Cardiac muscle cell (in vitro differentiated cells and primary cell): ENCODE measurements at regions not wholly inside any gene's neighbourhood (a gene's known extent, or its start where the extent isn't known, plus 50 kb on each side); places are given as distances from the start of the nearest gene placed in this dataset.

Experiments used
- DNase-seq, 2 donors: peaks; one replicate each; pipeline versions ENCODE4 v3.0.0 to v3.0.0-alpha.2; 2010 to 2017; ENCODE audit warnings: low read depth in 1 of 2, low spot score in 1 of 2
- H3K27ac ChIP-seq: fragments of 200-600 bp; sonication (generic); 2 replicates; pipeline ENCODE4 v1.5.1; 2016
- H3K27me3 ChIP-seq: fragments of 200-600 bp; sonication (generic); 2 replicates; pipeline ENCODE4 v1.6.0; 2016; ENCODE audit warnings: control low read depth
- H3K36me3 ChIP-seq: fragments of 200-600 bp; sonication (generic); 2 replicates; pipeline ENCODE4 v1.5.1; 2016; ENCODE audit warnings: control low read depth
- H3K4me1 ChIP-seq: fragments of 200-600 bp; sonication (generic); 2 replicates; pipeline ENCODE4 v1.8.1; 2017; ENCODE audit warnings: low read depth, mild to moderate bottlenecking, mixed run types
- H3K4me3 ChIP-seq: fragments of 200-600 bp; sonication (generic); 2 replicates; pipeline ENCODE4 v1.5.1; 2016; ENCODE audit warnings: mild to moderate bottlenecking
- H3K9me3 ChIP-seq: fragments of 200-600 bp; sonication (generic); 2 replicates; pipeline ENCODE4 v1.5.1; 2017; ENCODE audit warnings: low read depth, mild to moderate bottlenecking, control low read depth
- TF ChIP-seq, protein P1 (sequence below): IDR thresholded peaks from 2 replicates; pipeline ENCODE4 v1.5.1; 2012; ENCODE audit warnings: low read depth, mild to moderate bottlenecking, low read length

DNA sequence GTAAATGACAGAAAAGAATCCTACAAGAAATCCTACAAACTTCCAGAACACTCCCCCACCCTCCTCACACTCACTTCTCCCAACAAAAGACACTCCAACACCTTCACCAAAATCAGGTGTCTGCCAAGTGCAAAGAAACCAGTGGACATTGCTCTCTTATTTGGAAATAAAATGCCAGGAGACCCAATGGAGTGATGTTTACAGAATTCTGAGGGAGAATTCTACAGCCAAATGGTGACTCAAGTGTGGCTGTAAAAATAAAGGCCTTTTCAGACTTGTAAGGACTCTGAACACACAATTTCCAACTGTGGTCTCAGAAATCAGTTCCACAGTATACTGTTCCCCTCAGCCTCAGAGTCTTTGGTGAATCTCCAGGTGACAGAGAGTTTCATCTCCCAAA lies 109.6 kb upstream of the CARMIL1 start:
- DNase-seq: no peak
- H3K4me1 ChIP-seq: peaks cover 22% of the 10 kb centered on the region
- no peaks in the 10 kb centered on the region for H3K9me3 ChIP-seq
- no peaks in the 10 kb centered on the region for H3K36me3 ChIP-seq
- TF ChIP-seq, protein P1, sequence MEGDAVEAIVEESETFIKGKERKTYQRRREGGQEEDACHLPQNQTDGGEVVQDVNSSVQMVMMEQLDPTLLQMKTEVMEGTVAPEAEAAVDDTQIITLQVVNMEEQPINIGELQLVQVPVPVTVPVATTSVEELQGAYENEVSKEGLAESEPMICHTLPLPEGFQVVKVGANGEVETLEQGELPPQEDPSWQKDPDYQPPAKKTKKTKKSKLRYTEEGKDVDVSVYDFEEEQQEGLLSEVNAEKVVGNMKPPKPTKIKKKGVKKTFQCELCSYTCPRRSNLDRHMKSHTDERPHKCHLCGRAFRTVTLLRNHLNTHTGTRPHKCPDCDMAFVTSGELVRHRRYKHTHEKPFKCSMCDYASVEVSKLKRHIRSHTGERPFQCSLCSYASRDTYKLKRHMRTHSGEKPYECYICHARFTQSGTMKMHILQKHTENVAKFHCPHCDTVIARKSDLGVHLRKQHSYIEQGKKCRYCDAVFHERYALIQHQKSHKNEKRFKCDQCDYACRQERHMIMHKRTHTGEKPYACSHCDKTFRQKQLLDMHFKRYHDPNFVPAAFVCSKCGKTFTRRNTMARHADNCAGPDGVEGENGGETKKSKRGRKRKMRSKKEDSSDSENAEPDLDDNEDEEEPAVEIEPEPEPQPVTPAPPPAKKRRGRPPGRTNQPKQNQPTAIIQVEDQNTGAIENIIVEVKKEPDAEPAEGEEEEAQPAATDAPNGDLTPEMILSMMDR: no peak
- no peak overlapping the region for H3K27ac ChIP-seq
- no peaks in the 10 kb centered on the region for H3K27me3 ChIP-seq
- H3K4me3 ChIP-seq: no peak overlapping the region

DNA sequence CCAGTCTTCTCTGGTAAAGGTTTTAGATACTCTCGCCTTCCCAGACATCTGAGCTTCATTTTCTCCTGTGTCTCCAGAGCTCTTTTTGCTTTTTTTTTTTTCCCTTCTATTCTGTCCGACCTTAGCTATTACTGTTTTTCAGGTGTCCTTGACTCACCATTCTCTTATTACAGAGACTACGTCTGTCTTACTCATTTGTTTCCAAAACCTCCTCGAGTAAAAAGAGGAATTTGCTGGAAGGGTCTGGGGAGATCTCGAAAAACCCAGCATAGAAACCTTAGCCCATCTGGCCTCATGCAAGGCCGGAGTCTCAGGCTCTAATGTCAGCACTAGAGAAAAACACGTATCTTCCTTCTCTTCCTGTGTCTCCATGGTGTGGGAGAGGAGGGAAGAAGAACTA lies 109.2 kb upstream of the CARMIL1 start:
- Histone ChIP-seq H3K27ac (no peak overlapping the region), H3K4me3 (no peak overlapping the region), H3K36me3 (no peaks in the 10 kb centered on the region), H3K9me3 (no peaks in the 10 kb centered on the region), H3K27me3 (no peaks in the 10 kb centered on the region), H3K4me1 (peaks cover 22% of the 10 kb centered on the region)
- DNase-seq: no peak
- TF ChIP-seq, protein P1: no peak

DNA sequence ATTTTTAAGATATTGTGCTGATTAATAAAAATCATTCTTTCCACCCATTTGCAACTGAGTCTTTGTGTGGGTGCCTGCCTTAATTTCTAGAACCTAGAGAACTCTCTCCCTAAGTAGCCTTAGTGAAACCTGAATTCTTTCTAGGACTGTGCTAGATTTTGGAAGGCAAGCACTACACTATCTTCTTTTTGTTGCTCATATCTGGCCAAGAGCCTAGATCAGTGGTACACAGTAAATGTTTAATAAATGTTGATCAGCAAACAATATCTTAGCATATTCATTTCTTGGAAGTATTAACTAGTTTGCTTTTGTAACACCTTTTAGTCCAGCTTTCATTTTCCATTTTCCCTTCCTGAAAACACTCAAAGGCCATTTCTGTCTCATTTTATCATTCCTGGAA lies 108.5 kb upstream of the CARMIL1 start:
- DNase-seq: no peak
- Histone ChIP-seq H3K4me1 (peaks cover 19% of the 10 kb centered on the region), H3K9me3 (no peaks in the 10 kb centered on the region), H3K27me3 (no peaks in the 10 kb centered on the region), H3K27ac (no peak overlapping the region), H3K4me3 (no peak overlapping the region), H3K36me3 (no peaks in the 10 kb centered on the region)
- TF ChIP-seq, protein P1: no peak

DNA sequence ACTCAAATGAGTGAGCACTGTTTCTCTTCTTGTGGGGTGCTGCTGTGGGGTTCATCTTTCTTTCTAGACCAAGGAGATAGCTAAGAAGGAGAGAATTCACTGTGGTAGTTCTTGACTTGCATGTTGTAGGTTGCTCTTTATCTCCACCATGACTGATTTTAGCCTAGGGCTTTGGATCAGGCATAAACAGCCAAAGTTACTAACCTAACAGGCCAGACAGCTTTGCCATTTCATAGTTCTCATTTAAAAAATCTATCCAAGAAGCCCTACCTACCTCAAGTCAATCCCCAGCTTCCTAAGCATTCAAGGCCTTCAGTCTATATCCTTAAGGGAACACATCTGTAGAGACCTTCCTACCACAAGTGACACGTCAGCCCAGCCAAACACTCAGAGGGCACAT lies 107.9 kb upstream of the CARMIL1 start:
- DNase-seq: no peak
- Histone ChIP-seq H3K4me3 (no peak overlapping the region), H3K9me3 (no peaks in the 10 kb centered on the region), H3K27ac (no peak overlapping the region), H3K4me1 (peaks cover 17% of the 10 kb centered on the region), H3K36me3 (no peaks in the 10 kb centered on the region), H3K27me3 (no peaks in the 10 kb centered on the region)
- TF ChIP-seq, protein P1: no peak

DNA sequence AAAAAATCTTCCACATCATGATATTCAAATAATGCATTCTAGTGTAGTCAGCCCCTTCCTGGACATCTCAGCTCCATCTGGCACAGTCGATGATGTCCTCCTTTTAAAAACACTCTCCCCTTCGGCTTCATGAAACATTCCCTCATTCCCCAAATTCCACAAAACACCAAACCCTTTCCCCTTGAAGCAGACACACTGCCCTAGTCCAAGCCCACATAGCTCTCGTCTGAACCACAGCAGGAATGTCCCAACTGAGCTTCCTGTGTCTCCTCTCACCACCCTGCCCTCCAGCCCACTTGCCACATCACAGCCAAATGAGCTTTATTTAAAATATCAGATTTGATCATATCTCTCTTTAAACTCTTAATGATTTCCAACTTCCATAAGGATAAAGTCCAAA lies 106.4 kb upstream of the CARMIL1 start:
- DNase-seq: peak in 1 of 2 donors; percentile 97
- Histone ChIP-seq H3K36me3 (no peaks in the 10 kb centered on the region), H3K4me1 (peaks cover 16% of the 10 kb centered on the region), H3K27me3 (no peaks in the 10 kb centered on the region), H3K9me3 (no peaks in the 10 kb centered on the region), H3K27ac (no peak overlapping the region), H3K4me3 (no peak overlapping the region)
- TF ChIP-seq, protein P1: no peak

DNA sequence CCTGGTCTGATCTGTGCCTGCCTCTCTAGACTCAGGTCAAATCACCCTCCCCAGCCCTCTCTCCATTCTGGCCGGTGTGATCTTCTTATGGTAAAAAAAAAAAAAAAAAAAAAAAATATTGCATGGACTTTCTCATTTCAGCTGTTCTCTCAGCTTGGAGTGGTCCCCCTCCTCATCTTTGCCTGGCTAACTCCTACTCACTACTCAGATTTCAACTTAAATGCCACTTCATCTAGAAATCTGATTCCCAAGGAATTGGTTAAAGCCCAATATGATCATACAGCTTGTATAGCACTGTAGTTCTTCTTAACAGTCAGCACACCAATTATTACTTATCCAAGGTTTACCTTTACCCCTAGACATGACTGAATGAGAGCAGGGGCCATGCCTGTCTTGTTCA lies 105.9 kb upstream of the CARMIL1 start:
- Histone ChIP-seq H3K9me3 (no peaks in the 10 kb centered on the region), H3K4me1 (peaks cover 16% of the 10 kb centered on the region), H3K4me3 (no peak overlapping the region), H3K36me3 (no peaks in the 10 kb centered on the region), H3K27ac (no peak overlapping the region), H3K27me3 (no peaks in the 10 kb centered on the region)
- no peak for DNase-seq
- TF ChIP-seq, protein P1: no peak
